Activated T-cell treated with anti-CD3 and anti-CD28 coated beads, Interleukin-2, amount 50 U/mL, for 24 hours (primary cell): ENCODE measurements at regions not wholly inside any gene's neighbourhood (a gene's known extent, or its start where the extent isn't known, plus 50 kb on each side); places are given as distances from the start of the nearest gene placed in this dataset.

Experiments used
- DNase-seq: peaks from one replicate; pipeline ENCODE4 v3.0.0-alpha.2; 2020
- H3K27ac Mint-ChIP-seq: 2 replicates; pipeline ENCODE4 v1.8.0; 2020; ENCODE audit warnings: mild to moderate bottlenecking, mixed read lengths
- H3K27me3 Mint-ChIP-seq: 2 replicates; pipeline ENCODE4 v1.8.0; 2020; ENCODE audit warnings: mixed read lengths
- H3K36me3 Mint-ChIP-seq: 2 replicates; pipeline ENCODE4 v1.8.0; 2020; ENCODE audit warnings: low read depth, mixed read lengths
- H3K4me1 Mint-ChIP-seq: 2 replicates; pipeline ENCODE4 v1.8.0; 2020; ENCODE audit warnings: low read depth, mixed read lengths
- H3K4me3 Mint-ChIP-seq: 2 replicates; pipeline ENCODE4 v1.8.0; 2020; ENCODE audit warnings: mild to moderate bottlenecking, moderate library complexity, mixed read lengths
- H3K9me3 Mint-ChIP-seq: 2 replicates; pipeline ENCODE4 v1.8.0; 2020; ENCODE audit warnings: mixed read lengths

DNA sequence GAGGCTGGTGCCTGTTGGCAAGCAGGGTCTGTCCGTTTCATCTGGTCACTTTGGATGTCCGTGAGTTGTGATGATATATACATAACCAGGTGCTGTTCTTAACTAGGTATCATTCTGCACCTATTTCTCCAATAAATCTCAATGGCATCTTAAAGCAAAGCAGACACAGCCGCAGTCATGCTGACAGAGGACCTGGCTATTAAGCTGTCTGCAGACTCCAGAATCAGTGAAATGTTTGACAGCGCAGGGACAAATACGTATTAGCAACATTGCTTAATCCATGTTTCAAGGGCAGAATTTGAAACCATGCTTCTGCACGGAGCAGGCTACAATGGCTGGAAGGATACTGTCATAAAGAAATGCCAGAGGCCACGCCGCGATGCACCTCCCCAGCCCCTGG is 414.6 kb downstream of the ZNF516 start:
- no peaks in the 10 kb centered on the region for H3K9me3 Mint-ChIP-seq
- no peak for DNase-seq
- no peaks in the 10 kb centered on the region for H3K27me3 Mint-ChIP-seq
- H3K4me1 Mint-ChIP-seq, result no peaks in the 10 kb centered on the region
- H3K4me3 Mint-ChIP-seq, result no peak overlapping the region
- H3K36me3 Mint-ChIP-seq, result no peaks in the 10 kb centered on the region
- H3K27ac Mint-ChIP-seq, result no peak overlapping the region

DNA sequence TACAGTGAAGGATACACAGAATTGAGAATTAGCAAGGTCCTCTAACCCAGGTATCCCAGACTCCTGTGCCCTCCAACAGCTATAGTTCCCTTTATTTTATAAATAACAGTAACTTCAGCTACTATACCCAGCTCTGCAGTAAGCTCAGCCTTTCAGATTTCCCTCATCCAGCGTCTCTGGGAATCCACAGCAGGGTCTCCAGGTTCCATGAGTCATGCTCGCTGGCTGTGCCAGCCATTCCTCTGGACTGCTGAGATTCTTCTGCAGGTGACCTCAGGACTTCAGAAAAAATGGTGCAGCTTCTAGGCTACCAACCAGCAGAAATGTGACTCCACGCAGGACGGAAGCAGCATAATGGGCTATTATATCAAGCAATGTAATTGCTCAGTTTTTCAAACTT is 419.3 kb downstream of the ZNF516 start:
- no peak for DNase-seq
- Mint-ChIP-seq H3K27ac (no peak overlapping the region), H3K36me3 (no peaks in the 10 kb centered on the region), H3K27me3 (peaks cover 5% of the 10 kb centered on the region), H3K4me1 (no peaks in the 10 kb centered on the region), H3K4me3 (no peak overlapping the region), H3K9me3 (no peaks in the 10 kb centered on the region)

DNA sequence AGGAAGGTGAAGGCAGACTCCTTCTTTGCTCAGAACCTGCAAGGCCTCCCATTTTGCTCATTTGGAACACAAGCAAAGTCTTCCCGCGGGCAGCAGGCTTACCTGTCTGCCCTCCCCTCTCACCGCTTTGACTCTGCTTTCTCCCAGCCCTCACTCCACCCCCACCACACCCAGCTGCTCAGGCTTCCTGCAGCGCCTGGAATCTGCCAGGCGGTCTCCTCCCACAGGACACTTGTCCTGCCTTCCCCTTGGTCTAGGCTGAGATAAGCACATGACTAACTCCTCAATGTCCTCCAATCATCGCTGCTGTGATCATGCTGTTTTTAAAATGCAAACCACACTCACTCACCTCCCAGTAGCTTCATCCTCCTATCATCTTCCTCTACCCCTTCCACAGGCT is 430.0 kb downstream of the ZNF516 start:
- Mint-ChIP-seq H3K36me3 (no peaks in the 10 kb centered on the region), H3K4me3 (no peak overlapping the region), H3K27ac (no peak overlapping the region), H3K4me1 (no peaks in the 10 kb centered on the region), H3K27me3 (no peaks in the 10 kb centered on the region), H3K9me3 (no peaks in the 10 kb centered on the region)
- no peak for DNase-seq

DNA sequence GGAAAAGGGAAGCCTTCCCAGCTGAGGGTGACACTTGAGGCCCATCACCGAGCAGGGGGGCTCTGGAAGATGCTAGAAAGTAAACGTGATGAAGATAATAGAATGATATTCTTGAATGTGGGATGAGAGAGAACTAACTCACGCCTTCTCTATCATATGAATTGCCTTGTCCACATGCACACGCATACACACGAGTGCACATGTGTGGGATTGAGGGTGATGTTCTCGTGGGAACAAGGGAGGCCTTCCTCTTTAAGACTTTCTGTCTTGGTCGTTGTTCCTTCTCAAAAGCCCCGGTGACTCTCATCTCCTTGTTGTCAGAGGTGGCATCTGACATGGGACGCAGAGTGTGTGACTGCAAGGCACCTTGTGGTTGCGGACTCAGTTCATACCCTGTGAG is 436.9 kb downstream of the ZNF516 start:
- no peak for DNase-seq
- Mint-ChIP-seq H3K27me3 (no peaks in the 10 kb centered on the region), H3K36me3 (no peaks in the 10 kb centered on the region), H3K4me1 (no peaks in the 10 kb centered on the region), H3K4me3 (no peak overlapping the region), H3K27ac (no peak overlapping the region), H3K9me3 (no peaks in the 10 kb centered on the region)

DNA sequence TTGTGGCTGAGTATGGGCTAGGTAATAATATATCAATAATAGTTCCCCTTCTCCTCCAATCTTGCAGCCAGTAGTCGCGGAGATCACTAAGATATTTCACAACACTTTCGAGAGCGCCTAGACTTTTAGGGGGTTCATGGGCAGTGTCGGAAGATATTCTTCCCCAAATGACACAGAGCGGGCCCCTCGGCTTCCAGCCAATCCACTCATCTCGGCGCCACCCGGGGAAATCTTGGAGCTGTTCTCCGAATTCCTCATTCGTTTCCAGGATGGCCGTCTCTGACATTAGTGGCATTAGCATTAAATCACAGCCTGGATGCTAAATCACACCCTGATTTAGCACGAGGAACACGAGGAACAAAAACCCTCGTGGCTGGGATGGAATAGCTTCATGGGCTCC is 437.7 kb downstream of the ZNF516 start:
- no peak overlapping the region for H3K27ac Mint-ChIP-seq
- H3K4me3 Mint-ChIP-seq, result no peak overlapping the region
- H3K9me3 Mint-ChIP-seq, result no peaks in the 10 kb centered on the region
- no peaks in the 10 kb centered on the region for H3K4me1 Mint-ChIP-seq
- no peak for DNase-seq
- no peaks in the 10 kb centered on the region for H3K36me3 Mint-ChIP-seq
- no peaks in the 10 kb centered on the region for H3K27me3 Mint-ChIP-seq

DNA sequence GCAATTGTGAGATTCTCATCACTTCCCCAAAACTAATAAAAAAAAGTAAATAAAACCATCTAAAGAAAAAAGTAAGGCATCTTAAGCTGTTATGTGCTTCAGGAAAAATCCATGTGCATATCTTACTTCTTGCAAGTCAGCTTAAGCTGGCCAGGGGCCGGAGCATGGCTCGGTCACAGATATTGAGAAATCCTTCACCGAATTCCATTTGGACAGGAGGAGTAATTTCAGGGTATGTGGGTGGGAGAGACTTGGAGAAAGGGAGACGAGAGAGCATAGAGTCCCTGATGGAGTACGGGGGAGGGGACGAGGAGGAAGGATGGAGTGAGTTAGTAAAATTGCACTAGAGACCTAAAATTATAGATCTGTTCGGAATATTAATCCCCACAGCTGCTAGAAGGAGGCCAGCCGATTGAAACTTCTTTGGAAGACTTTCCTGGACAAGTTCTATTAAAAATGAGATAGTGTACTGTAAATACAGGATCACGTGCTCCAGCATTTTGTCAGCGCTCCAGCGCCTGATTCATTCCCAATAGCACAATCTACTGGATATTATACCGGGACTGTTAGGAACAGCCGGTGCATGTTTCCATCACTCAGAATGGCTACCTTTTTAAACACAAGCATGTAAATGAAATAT is 438.5 kb downstream of the ZNF516 start:
- Mint-ChIP-seq H3K4me1 (no peaks in the 10 kb centered on the region), H3K9me3 (no peaks in the 10 kb centered on the region), H3K36me3 (no peaks in the 10 kb centered on the region), H3K4me3 (no peak overlapping the region), H3K27ac (no peak overlapping the region), H3K27me3 (no peaks in the 10 kb centered on the region)
- DNase-seq, result no peak

DNA sequence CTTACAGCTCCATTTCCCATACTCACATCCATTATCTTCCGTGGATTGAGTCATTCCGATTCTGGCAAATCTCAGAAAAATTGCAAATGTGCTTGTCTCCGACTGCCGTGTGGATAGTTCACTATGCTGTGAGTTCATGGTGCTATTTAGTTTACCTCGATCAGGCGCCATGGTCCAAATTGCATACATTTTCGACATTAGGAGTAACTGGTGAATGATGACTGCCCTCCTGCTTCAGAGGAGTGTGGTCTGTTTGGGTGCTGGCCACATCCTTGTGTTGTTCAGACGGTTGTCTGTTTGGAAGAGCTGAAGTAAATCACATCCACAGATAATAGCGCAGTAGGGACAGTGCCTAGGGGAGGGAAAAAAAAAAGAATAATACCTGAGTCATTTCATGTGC is 439.5 kb downstream of the ZNF516 start:
- Mint-ChIP-seq H3K27me3 (no peaks in the 10 kb centered on the region), H3K9me3 (no peaks in the 10 kb centered on the region), H3K27ac (no peak overlapping the region), H3K4me3 (no peak overlapping the region), H3K4me1 (no peaks in the 10 kb centered on the region), H3K36me3 (no peaks in the 10 kb centered on the region)
- DNase-seq, result no peak

DNA sequence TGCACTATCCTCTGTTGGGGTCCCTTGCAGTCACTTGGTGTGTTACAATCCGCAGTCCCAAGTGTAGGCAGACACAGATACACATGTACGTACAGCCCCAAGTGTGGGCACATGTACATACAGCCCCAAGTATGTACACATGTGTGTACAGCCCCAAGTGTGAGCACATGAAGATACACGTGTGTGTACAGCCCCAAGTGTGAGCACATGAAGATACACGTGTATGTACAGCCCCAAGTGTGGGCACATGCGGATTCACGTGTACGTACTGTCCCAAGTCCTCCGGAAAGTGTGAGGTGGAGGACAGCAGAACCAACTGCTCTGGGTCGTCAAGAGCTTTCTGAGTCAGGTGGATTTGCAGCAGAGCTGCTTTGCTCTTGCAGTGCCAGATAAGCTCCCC is 440.0 kb downstream of the ZNF516 start:
- H3K27ac Mint-ChIP-seq, result no peak overlapping the region
- no peaks in the 10 kb centered on the region for H3K36me3 Mint-ChIP-seq
- H3K27me3 Mint-ChIP-seq, result no peaks in the 10 kb centered on the region
- DNase-seq, result no peak
- H3K9me3 Mint-ChIP-seq, result no peaks in the 10 kb centered on the region
- H3K4me3 Mint-ChIP-seq, result no peak overlapping the region
- H3K4me1 Mint-ChIP-seq, result no peaks in the 10 kb centered on the region

DNA sequence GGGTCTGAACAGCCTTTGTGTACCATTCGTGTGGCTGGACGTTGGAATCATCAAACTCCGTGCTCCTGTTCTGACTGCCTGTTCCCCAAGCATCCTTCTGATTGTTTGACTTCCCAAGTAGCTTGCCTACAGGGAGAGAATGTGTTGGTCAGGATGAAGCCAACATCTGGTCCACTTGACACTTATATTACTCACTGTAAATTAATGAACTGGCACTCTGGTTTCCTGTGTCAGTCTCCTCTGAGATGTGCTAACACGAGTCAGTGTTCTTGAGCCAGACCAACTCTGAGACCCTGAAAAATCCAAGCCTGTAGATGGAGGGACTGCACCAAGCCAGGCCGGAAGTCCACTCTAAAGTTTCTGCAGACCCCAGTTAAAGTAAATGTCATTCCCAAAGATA is 440.9 kb downstream of the ZNF516 start:
- Mint-ChIP-seq H3K27ac (no peak overlapping the region), H3K4me1 (no peaks in the 10 kb centered on the region), H3K4me3 (no peak overlapping the region), H3K27me3 (no peaks in the 10 kb centered on the region), H3K36me3 (no peaks in the 10 kb centered on the region), H3K9me3 (no peaks in the 10 kb centered on the region)
- no peak for DNase-seq

DNA sequence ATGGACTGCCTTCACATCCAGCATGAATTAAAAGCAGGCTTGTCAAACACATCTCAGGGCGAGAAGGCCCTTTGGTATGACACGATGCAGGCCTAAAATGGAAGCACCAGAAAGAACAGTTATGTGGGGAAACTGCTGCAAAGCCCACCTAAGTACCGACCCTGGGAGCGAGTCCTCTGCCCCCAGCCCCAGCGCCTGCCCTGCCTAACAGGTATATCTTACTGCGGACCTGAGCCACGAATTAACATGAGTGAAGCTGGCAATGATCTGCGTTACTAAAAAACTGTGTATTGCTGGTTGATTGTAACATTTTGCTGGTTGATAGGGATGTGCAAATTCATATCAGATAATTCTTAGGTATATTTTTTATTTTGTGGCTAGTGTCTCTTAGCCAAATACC is 441.5 kb downstream of the ZNF516 start:
- DNase-seq, result no peak
- no peak overlapping the region for H3K27ac Mint-ChIP-seq
- no peaks in the 10 kb centered on the region for H3K36me3 Mint-ChIP-seq
- no peak overlapping the region for H3K4me3 Mint-ChIP-seq
- H3K27me3 Mint-ChIP-seq, result no peaks in the 10 kb centered on the region
- no peaks in the 10 kb centered on the region for H3K9me3 Mint-ChIP-seq
- H3K4me1 Mint-ChIP-seq, result no peaks in the 10 kb centered on the region

DNA sequence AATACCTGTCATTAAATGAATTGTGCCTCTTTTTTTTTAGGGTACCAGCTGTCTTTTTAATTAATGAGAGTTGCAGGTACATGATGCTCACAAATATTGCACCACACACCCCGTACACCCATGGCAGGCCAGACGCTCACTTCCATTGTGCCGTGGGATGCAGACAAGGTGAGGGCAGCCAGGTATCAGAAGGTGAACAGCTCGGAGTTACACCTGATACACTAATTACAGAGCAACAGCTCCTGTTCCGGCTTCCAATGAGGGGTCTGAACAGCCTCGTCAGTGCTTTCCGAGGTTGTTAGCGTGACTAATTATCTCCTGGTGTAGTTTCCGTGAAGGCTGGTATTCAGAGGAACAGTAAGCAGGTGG is 442.8 kb downstream of the ZNF516 start:
- no peak overlapping the region for H3K4me3 Mint-ChIP-seq

DNA sequence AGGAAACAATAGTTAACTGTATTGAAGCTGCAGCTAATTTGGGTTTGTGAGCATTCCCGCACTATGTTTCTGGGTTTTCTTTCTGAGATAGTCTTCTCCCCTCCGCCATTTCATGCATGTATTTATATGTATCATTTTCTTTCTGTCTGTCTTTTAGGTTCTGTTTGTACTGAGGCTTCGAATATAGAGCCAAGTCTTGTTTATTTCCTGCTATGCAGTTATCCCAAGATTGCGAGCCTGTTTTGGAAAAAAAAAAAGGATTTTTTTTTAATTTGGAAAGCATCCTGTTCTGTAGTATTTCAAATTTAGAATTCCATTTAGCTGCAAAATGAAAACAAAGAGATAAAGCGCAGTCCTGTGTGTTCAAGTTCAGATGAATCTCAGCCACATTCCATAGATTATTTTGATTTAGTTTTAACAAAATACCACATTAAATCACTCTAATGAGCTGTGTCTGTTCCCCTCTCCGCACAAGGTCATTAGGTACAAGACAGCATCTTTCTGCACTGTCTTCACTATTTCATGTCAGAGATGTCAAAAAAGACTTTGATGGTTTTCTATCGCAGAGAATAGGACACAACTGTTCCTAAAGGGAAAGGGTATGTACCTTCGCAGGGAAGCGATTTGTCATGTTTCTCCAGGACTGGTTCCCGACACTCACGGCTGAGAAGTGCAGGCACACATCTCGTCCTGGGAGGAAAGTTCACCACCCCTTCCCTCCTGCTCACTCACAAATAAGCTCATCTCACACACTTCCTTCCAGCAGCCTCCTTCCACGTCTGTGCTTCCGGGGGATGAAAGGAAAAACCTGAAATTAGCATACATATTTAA is 443.4 kb downstream of the ZNF516 start:
- no peaks in the 10 kb centered on the region for H3K36me3 Mint-ChIP-seq
- DNase-seq, result no peak
- H3K27me3 Mint-ChIP-seq, result no peaks in the 10 kb centered on the region
- H3K4me1 Mint-ChIP-seq, result no peaks in the 10 kb centered on the region
- no peak overlapping the region for H3K27ac Mint-ChIP-seq
- no peak overlapping the region for H3K4me3 Mint-ChIP-seq
- H3K9me3 Mint-ChIP-seq, result no peaks in the 10 kb centered on the region

More for the DNA sequence above, 442.8 kb downstream of the ZNF516 start:
- Mint-ChIP-seq H3K27me3 (no peaks in the 10 kb centered on the region), H3K36me3 (no peaks in the 10 kb centered on the region), H3K9me3 (no peaks in the 10 kb centered on the region), H3K4me1 (no peaks in the 10 kb centered on the region), H3K27ac (no peak overlapping the region)
- no peak for DNase-seq

DNA sequence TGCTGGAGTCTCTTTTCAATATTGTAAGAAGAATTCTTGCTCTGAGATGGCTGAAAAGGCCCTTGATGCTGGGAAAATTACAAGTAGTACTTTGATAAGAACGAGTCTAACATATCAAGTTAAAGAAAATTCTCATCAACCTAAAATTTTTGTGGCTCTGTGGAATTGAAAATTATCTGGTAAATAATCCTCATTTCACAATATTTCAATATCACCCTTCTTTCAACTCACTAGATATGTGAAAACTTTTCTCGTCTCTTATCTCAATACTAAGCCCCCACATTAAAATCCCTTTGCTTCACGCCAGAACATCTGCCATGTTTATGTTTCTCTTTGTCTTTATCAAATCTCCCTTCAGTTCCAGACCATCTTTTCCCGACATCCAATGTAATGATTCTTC is 448.8 kb downstream of the ZNF516 start:
- H3K36me3 Mint-ChIP-seq, result no peaks in the 10 kb centered on the region
- H3K4me3 Mint-ChIP-seq, result no peak overlapping the region
- H3K27ac Mint-ChIP-seq, result no peak overlapping the region
- H3K4me1 Mint-ChIP-seq, result no peaks in the 10 kb centered on the region
- no peaks in the 10 kb centered on the region for H3K27me3 Mint-ChIP-seq
- H3K9me3 Mint-ChIP-seq, result no peaks in the 10 kb centered on the region
- no peak for DNase-seq

DNA sequence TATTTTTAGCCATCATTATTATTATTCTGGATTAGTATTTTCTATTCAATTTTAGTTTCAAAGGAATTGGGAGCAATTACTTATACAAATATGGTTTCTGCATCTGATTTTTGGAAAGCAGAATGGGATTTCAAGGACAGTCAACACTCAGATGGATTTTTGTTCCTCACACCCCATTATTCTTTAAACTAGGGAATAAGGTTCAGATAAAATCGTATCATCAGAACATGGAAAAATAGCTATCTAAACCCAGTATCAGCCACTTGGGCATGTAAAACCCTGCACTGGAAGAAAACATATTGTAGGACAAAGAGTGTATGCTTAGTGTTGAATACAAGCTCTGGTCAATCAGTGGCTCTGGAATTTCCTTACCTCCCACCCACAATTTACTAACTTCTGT is 452.5 kb downstream of the ZNF516 start:
- Mint-ChIP-seq H3K4me3 (no peak overlapping the region), H3K9me3 (no peaks in the 10 kb centered on the region), H3K27me3 (peaks cover 2% of the 10 kb centered on the region), H3K36me3 (no peaks in the 10 kb centered on the region), H3K27ac (no peak overlapping the region), H3K4me1 (no peaks in the 10 kb centered on the region)
- no peak for DNase-seq

DNA sequence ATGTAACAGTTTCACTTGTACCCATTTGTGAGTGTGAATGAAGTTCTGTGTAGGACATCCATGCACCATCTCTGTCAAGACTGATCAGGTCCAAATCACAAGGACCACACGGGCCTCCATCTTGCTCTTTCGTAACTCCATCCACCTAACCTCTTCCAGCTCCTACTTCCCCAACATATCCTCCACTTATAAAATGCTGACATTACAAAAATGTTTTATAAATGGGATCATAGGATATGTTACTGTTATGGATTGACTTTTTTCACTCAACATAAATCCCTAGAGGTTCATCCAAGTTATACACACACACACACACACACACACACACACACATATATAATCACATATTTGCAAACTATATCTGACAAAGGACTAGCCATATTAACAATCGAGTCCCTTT is 476.8 kb downstream of the ZNF516 start:
- Mint-ChIP-seq H3K4me3 (no peak overlapping the region), H3K27ac (no peak overlapping the region), H3K36me3 (no peaks in the 10 kb centered on the region), H3K27me3 (no peaks in the 10 kb centered on the region), H3K4me1 (no peaks in the 10 kb centered on the region), H3K9me3 (peaks cover 10% of the 10 kb centered on the region)
- no peak for DNase-seq
